Iris pigment epithelial cell (primary cell): ENCODE measurements at regions not wholly inside any gene's neighbourhood (a gene's known extent, or its start where the extent isn't known, plus 50 kb on each side); places are given as distances from the start of the nearest gene placed in this dataset.

Source experiments
- DNase-seq: peaks from one replicate; pipeline ENCODE4 v3.0.0-alpha.2; 2011; ENCODE audit warnings: low read depth

DNA sequence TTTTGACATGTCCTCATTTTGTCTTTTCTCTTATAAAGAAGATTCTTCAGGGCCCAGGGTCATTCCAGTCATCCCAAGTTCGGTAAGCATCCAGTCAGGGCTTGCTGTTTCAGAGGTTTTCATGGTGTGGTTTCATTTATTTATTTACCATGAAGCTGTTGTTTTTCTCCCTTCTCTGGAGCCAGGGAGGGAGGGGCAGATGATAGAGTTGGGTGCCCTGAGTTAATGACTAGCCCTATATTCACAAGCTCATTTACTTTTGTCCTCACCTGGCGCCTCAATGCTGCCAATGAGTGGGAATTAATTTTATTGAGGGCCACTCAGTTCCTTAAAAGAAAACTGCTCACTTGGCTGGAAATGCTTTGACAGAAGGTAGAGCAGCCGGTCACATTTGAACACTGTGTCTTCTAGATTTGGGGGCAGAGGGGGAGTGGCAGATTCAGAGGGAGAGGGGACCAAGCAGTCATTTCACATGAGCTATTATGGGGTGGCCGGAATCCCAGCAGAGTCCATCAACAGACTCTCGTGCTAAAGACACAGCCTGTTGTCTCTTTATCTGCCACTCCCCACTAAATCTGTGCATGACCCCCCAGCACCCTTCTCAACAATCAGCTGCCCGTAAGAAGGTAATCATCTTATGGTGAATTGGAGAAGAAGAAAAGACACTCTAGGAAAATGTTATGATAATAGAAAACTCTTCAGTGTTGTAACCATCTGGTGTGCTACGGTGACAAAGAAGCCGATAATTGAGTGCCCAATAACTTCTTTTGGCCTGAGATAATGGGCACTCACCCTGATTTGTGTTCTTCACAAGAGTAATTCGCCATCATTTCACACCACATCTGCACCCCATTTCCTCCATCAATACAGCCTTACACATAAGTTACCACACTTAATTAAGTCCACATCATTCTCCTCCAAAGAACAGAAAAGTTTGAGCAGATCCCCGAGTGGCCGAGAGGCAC, 573.5 kb upstream of the JAG1 start:
- DNase-seq: no peak

DNA sequence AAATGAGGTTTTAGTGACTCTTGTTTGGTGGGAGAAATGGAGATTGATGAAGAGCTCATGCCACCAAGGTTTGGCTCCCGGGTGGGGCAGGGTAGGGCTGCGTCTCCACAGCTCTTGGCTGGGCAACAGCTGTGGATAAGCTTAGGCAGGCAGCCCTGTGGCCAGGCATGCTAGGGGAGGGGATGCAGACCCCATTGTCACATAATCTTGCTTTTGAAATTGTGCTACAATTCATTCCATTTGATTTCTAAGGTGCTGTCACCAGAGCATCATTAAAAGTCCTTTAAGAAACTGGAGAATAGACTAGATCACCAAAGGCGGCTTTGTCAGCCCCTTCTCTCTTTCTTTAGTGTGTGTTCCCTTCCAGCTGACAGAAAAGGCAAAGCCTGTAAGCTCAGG, 574.2 kb upstream of the JAG1 start:
- DNase-seq: no peak

DNA sequence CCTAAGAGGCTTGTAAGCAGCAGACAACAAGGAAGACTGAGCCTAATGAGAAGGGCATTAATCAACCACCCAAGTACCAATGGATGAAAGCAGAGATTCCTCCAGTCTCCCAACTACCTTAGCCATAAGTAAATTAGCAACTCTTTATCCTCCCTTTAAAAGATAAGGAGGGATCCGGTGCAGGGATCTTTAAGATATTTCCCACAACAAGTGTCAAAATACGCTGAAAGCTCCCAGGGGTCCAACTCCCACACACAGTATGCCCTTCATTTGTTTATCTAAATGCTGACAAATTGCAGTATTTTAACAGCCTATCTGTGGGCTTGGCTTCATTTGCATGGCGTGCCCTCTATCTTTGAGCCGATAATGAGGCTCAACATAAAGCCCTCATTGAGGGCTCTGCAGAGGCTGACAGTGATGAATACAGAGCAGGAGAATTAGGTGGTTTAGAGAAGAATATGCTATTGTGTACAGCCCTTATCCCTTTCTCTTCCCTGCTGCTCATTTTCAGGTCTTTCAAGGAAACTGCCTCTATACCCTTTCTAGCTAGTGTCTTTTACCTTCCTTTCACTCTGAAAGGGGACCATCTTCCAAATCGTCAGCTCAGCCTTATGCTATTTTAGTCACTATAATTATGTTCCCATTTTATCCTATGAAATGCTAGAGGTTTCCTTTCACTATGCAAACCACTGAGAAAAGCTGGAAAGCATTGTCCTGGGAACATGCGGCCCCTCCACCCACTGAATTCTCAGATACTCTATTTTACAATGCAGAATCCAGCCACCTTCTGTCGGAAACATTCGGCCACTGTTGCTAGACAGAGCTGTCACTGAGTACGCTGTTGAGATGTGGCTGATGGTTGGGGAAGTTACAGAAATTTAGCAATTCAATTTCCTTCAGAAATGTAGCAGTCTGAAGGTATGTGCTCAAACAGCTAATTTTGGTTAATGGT, 575.2 kb upstream of the JAG1 start:
- DNase-seq: no peak

GRCh38 chr20:11249683-11250082, 575.9 kb upstream of the JAG1 start:
- no peak for DNase-seq

DNA sequence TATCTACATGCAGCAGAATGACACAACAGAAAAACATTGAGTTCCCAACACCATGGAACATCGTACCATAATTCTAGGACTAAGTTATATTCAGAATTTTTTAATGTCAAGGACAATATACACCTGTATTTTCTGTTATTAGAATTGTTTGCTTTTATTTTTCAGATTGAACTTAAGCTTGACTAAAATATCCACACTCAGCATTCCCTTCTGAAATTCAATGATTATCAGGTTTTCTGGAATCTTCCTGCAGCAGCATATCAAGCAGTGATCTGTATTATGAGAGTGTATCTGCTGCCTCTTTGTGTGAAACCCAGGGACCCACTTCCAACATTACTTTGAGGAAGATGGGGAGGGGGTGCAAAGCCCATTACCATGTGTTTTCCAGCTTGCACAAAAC, 578.6 kb upstream of the JAG1 start:
- DNase-seq: no peak

- no peak for DNase-seq
Observed at GRCh38 chr20:11255455-11255854, 581.7 kb upstream of the JAG1 start.

DNA sequence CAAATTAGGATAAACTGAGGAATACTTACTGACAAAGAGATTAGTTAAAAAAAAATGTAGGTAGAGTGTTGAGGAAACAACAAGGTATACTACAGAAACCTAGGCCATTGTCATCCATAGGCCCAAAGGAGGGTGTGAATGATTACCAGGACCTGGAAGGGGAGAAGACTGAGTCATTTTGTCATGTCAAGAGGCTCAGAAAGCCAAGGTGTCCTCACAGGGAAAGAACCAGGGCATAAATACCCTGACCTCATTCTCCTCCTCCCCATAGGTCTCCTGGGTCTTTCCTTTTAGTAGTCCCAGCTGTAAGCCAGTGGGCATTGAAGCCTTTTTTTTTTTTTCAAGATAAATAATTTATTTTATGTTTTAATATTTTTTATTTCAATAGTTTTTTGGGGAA, 582.1 kb upstream of the JAG1 start:
- no peak for DNase-seq

GRCh38 chr20:11260611-11261010, 586.8 kb upstream of the JAG1 start:
- peak; percentile 17 for DNase-seq

GRCh38 chr20:11261533-11262000, 587.8 kb upstream of the JAG1 start:
- peak; percentile 93 for DNase-seq

- no peak for DNase-seq
Observed at GRCh38 chr20:11266571-11266970, 592.8 kb upstream of the JAG1 start.

GRCh38 chr20:11267131-11267761, 593.4 kb upstream of the JAG1 start:
- DNase-seq: peak; percentile 96

DNA sequence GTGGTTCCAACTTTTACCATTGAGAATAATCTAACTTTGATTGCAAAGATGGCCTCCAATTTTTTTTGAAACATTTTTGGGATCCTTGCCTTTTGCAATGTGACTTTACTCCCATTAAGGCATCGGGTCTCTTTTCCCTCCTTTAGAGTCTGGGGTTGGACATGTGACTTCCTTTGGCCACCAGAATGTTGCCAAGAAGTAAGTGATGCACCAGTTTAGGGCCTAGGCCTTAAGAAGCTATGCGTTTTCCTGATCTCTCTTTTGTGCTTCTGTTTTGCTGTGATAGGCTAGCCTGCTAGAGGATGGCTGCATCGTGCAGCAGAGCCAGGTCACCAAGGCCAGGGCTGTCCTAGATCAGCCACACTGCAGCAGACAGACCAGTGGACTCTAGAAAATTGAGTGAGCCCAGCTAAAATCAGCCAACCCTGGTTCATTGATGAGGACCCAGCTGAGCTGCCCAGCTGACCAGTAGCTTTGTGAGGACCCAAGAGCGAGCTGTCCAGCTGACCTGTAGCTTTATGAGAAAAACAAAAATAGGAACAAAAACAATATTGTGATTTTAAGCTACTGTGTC, 594.0 kb upstream of the JAG1 start:
- DNase-seq: no peak

DNA sequence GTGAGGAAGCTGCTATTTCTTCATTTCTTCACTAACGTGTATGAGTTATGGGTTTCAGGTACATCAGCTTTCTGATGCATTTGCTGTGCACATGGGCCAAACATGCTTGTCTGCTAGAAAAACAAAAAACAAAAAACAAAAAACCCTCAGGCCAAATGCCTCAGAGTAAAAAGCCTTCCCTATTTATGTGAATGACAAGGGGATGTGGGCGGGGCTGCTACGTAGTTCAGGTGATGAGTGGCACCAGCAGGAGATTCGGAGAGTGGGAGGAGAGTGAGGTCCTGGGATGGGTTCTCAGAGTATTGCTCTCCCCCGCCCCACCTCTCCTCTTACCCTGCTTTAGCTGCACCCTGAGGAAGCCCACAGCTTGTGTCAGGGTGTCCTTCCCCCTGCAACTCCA, 596.8 kb upstream of the JAG1 start:
- no peak for DNase-seq

GRCh38 chr20:11271319-11271718, 597.5 kb upstream of the JAG1 start:
- no peak for DNase-seq

GRCh38 chr20:11271920-11272594, 598.3 kb upstream of the JAG1 start:
- DNase-seq: no peak

GRCh38 chr20:11274141-11274594, 600.4 kb upstream of the JAG1 start:
- peak; percentile 69 for DNase-seq

DNA sequence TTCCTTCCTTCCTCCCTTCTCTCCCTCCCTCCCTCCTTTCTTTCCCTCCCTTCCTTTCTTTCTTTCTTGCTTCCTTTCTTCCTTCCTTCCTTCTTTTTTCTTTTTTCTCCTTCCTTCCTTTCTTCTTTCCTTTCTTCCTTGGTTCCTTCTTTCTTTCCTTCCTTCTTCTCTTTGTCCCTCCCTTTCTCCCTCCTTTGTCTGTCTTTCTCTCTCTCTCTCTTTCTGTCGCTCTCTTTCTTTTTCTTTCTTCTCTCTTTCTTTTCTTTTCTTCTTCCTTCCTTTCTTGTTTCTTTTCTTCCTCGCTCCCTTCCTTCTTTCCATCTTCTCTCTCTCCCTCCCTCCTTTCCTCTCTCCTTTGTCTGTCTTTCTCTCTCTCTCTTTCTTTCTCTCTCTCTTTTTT, 601.9 kb upstream of the JAG1 start:
- no peak for DNase-seq

- DNase-seq: no peak
Observed at GRCh38 chr20:11277170-11277569, 603.4 kb upstream of the JAG1 start.

- DNase-seq: no peak
Observed at GRCh38 chr20:11277858-11278257, 604.1 kb upstream of the JAG1 start.

- no peak for DNase-seq
Observed at GRCh38 chr20:11278461-11278860, 604.7 kb upstream of the JAG1 start.

DNA sequence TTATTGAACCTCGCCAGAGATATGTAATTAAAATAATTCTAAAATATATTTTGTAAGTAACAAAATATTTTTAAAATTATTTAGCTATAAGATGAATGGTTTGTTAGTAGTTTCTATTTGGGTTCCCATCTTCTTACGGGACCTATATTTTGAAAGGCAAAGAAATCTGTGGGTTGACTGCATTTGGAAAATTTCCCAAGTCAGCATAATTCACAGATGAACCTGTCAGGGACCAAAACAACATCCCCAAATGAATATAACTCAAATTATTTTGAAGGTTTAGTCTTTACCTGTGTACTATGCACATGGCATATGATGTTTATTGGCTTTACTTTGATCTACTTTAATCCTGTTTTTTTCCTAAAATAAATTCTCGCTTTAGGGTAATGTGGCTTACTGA, 607.4 kb upstream of the JAG1 start:
- DNase-seq: no peak
